ENCODE measurements at regions not wholly inside any gene's neighbourhood (a gene's known extent, or its start where the extent isn't known, plus 50 kb on each side); places are given as distances from the start of the nearest gene placed in this dataset.

GRCh38 chr2:120832296-120833070 lies 96.8 kb downstream of the GLI2 start:
- ChIA-PET CTCF (no interaction called here), POLR2A (no interaction called here)
- DNase-seq: no peak
- Mint-ChIP-seq H3K27ac (no peak overlapping the region), H3K9me3 (no peaks in the 10 kb centered on the region), H3K4me1 (no peaks in the 10 kb centered on the region), H3K27me3 (no peaks in the 10 kb centered on the region), H3K4me3 (no peak overlapping the region), H3K36me3 (ENCODE audit: low read depth) (no peaks in the 10 kb centered on the region)
- no peak for ATAC-seq (ENCODE audit: low read depth)
- intact Hi-C loops (cut with micrococcal nuclease): no loop called here
- no peak for TF ChIP-seq CTCF (IDR thresholded peaks at IDR 0.05)

- no peak for ATAC-seq (ENCODE audit: low read depth)
- Mint-ChIP-seq H3K36me3 (ENCODE audit: low read depth) (no peaks in the 10 kb centered on the region), H3K4me3 (no peak overlapping the region), H3K9me3 (no peaks in the 10 kb centered on the region), H3K27ac (no peak overlapping the region), H3K27me3 (no peaks in the 10 kb centered on the region), H3K4me1 (no peaks in the 10 kb centered on the region)
- DNase-seq: no peak
- ChIA-PET POLR2A (no interaction called here), CTCF (no interaction called here)
- intact Hi-C loops (cut with micrococcal nuclease): no loop called here
- TF ChIP-seq CTCF (IDR thresholded peaks at IDR 0.05): no peak
These were observed 97.5 kb downstream of the GLI2 start for GRCh38 chr2:120833127-120833675.

- TF ChIP-seq CTCF (IDR thresholded peaks at IDR 0.05): no peak
- POLR2A ChIA-PET: no interaction called here
- CTCF ChIA-PET: no interaction called here
- H3K4me1 Mint-ChIP-seq: no peaks in the 10 kb centered on the region
- no peak for ATAC-seq (ENCODE audit: low read depth)
- DNase-seq: no peak
- no peaks in the 10 kb centered on the region for H3K27me3 Mint-ChIP-seq
- H3K9me3 Mint-ChIP-seq: no peaks in the 10 kb centered on the region
- intact Hi-C loops (cut with micrococcal nuclease): no loop called here
- no peak overlapping the region for H3K27ac Mint-ChIP-seq
- no peak overlapping the region for H3K4me3 Mint-ChIP-seq
- no peaks in the 10 kb centered on the region for H3K36me3 Mint-ChIP-seq (ENCODE audit: low read depth)
These were observed 98.5 kb downstream of the GLI2 start for GRCh38 chr2:120834206-120834605.

GRCh38 chr2:120836281-120836680 lies 100.6 kb downstream of the GLI2 start:
- H3K4me3 Mint-ChIP-seq: no peak overlapping the region
- ATAC-seq (ENCODE audit: low read depth): no peak
- H3K9me3 Mint-ChIP-seq: no peaks in the 10 kb centered on the region
- intact Hi-C loops (cut with micrococcal nuclease): no loop called here
- no peak for DNase-seq
- no peaks in the 10 kb centered on the region for H3K36me3 Mint-ChIP-seq (ENCODE audit: low read depth)
- no peak overlapping the region for H3K27ac Mint-ChIP-seq
- no peak for TF ChIP-seq CTCF (IDR thresholded peaks at IDR 0.05)
- no peaks in the 10 kb centered on the region for H3K27me3 Mint-ChIP-seq
- POLR2A ChIA-PET: no interaction called here
- no peaks in the 10 kb centered on the region for H3K4me1 Mint-ChIP-seq
- CTCF ChIA-PET: no interaction called here

GRCh38 chr2:120840795-120841487 lies 105.3 kb downstream of the GLI2 start:
- intact Hi-C loops (cut with micrococcal nuclease): no loop called here

More at GRCh38 chr2:120840795-120841487, 105.3 kb downstream of the GLI2 start:
- Mint-ChIP-seq H3K9me3 (no peaks in the 10 kb centered on the region), H3K36me3 (ENCODE audit: low read depth) (no peaks in the 10 kb centered on the region), H3K4me3 (no peak overlapping the region), H3K4me1 (no peaks in the 10 kb centered on the region), H3K27ac (no peak overlapping the region), H3K27me3 (no peaks in the 10 kb centered on the region)
- TF ChIP-seq CTCF (IDR thresholded peaks at IDR 0.05): no peak
- ChIA-PET CTCF (no interaction called here), POLR2A (no interaction called here)
- ATAC-seq (ENCODE audit: low read depth) (no peak), DNase-seq (no peak)
